Trophoblast cell (in vitro differentiated cells and primary cell): ENCODE measurements at regions not wholly inside any gene's neighbourhood (a gene's known extent, or its start where the extent isn't known, plus 50 kb on each side); places are given as distances from the start of the nearest gene placed in this dataset.

ENCODE experiments used
- DNase-seq, 2 donors: peaks; one replicate each; pipeline ENCODE4 v3.0.0-alpha.2; 2016
- H2AFZ ChIP-seq: 2 replicates; pipeline ENCODE4 v1.6.1; 2013; ENCODE audit warnings: low read length, moderate library complexity, mild to moderate bottlenecking; ENCODE audit not compliant: insufficient read depth, poor library complexity
- H2AK5ac ChIP-seq: 2 replicates; pipeline ENCODE4 v1.6.1; 2013; ENCODE audit warnings: mild to moderate bottlenecking, low read length
- H2BK120ac ChIP-seq: 2 replicates; pipeline ENCODE4 v1.6.1; 2013; ENCODE audit warnings: low read length, mild to moderate bottlenecking, moderate library complexity; ENCODE audit not compliant: insufficient read depth, poor library complexity
- H2BK12ac ChIP-seq: 2 replicates; pipeline ENCODE4 v1.6.1; 2013; ENCODE audit warnings: mild to moderate bottlenecking, low read length, moderate library complexity
- H2BK5ac ChIP-seq: 2 replicates; pipeline ENCODE4 v1.6.1; 2013; ENCODE audit warnings: low read length, low read depth, moderate library complexity, mild to moderate bottlenecking; ENCODE audit not compliant: poor library complexity
- H3K14ac ChIP-seq: 2 replicates; pipeline ENCODE4 v1.6.1; 2013; ENCODE audit warnings: mild to moderate bottlenecking, low read length
- H3K18ac ChIP-seq: 2 replicates; pipeline ENCODE4 v1.6.1; 2013; ENCODE audit warnings: mild to moderate bottlenecking, low read length
- H3K23ac ChIP-seq: 2 replicates; pipeline ENCODE4 v1.6.1; 2013; ENCODE audit warnings: low read length
- H3K27ac ChIP-seq: 2 replicates; pipeline ENCODE4 v1.5.1; 2013; ENCODE audit warnings: low read depth, mild to moderate bottlenecking, inconsistent platforms, low read length, moderate library complexity
- H3K27me3 ChIP-seq: 2 replicates; pipeline ENCODE4 v1.6.1; 2013; ENCODE audit warnings: inconsistent platforms, mild to moderate bottlenecking, low read length, moderate library complexity; ENCODE audit not compliant: insufficient read depth
- H3K36me3 ChIP-seq, 2 experiments: 1 replicate in 1 of 2; 2 replicates in 1 of 2; pipeline ENCODE4 v1.6.1; 2013; ENCODE audit warnings: low read length in 2 of 2, mild to moderate bottlenecking in 2 of 2, moderate library complexity in 1 of 2; ENCODE audit not compliant: insufficient read depth in 2 of 2, control insufficient read depth in 1 of 2
- H3K4ac ChIP-seq: 2 replicates; pipeline ENCODE4 v1.6.1; 2013; ENCODE audit warnings: low read depth, mild to moderate bottlenecking, low read length, moderate library complexity
- H3K4me1 ChIP-seq, 2 experiments: 1 replicate in 1 of 2; 2 replicates in 1 of 2; pipeline ENCODE4 v1.6.1; 2013; ENCODE audit warnings: low read length in 2 of 2, mild to moderate bottlenecking in 2 of 2, moderate library complexity in 1 of 2; ENCODE audit not compliant: insufficient read depth in 2 of 2, control insufficient read depth in 1 of 2
- H3K4me2 ChIP-seq: 2 replicates; pipeline ENCODE4 v1.6.1; 2013; ENCODE audit warnings: inconsistent platforms, mild to moderate bottlenecking, low read length, moderate library complexity
- H3K4me3 ChIP-seq: 2 replicates; pipeline ENCODE4 v1.5.1; 2013; ENCODE audit warnings: mild to moderate bottlenecking, low read depth, low read length, inconsistent platforms
- H3K79me1 ChIP-seq: one replicate; pipeline ENCODE4 v1.6.1; 2013; ENCODE audit warnings: low read length
- H3K79me2 ChIP-seq: 2 replicates; pipeline ENCODE4 v1.6.1; 2013; ENCODE audit warnings: low read length, mild to moderate bottlenecking; ENCODE audit not compliant: control insufficient read depth, insufficient read depth, poor library complexity
- H3K9ac ChIP-seq: 2 replicates; pipeline ENCODE4 v1.6.1; 2013; ENCODE audit warnings: mild to moderate bottlenecking, low read length
- H3K9me3 ChIP-seq: 2 replicates; pipeline ENCODE4 v1.6.1; 2013; ENCODE audit warnings: low read depth, mild to moderate bottlenecking, control low read depth, inconsistent platforms, low read length; ENCODE audit not compliant: insufficient read depth
- H4K12ac ChIP-seq: 2 replicates; pipeline ENCODE4 v1.6.1; 2013; ENCODE audit warnings: low read depth, mild to moderate bottlenecking, low read length, moderate library complexity
- H4K8ac ChIP-seq: 2 replicates; pipeline ENCODE4 v1.6.1; 2013; ENCODE audit warnings: low read depth, mild to moderate bottlenecking, low read length, moderate library complexity
- H4K91ac ChIP-seq: one replicate; pipeline ENCODE4 v1.6.1; 2013; ENCODE audit warnings: low read depth, mild to moderate bottlenecking, low read length, moderate library complexity
- WGBS: extraction: QIAGEN DNeasy Blood & Tissue Kit; methylation state at CpG from one replicate; pipeline ENCODE4 v1.1.7; 2013; ENCODE audit warnings: missing lambda C conversion rate; ENCODE audit not compliant: insufficient read length, insufficient coverage; ENCODE audit errors: extremely low coverage; 5-methylcytosine and 5-hydroxymethylcytosine counted together

GRCh38 chr5:51468196-51468595 lies 84.9 kb downstream of the ISL1 start:
- WGBS = no CpG with 5 or more reads among the region's 2 CpGs
- Histone ChIP-seq H3K4me3 (no peak overlapping the region), H3K27ac (peak overlapping the region; percentile 11), H3K27me3 (no peaks in the 10 kb centered on the region), H4K12ac (no peak overlapping the region), H3K18ac (no peak overlapping the region), H3K4me1 (peaks cover 0 to 9% of the 10 kb centered on the region in 2 experiments), H2BK5ac (peak overlapping the region; percentile 77), H3K79me2 (no peaks in the 10 kb centered on the region), H2AK5ac (no peak overlapping the region), H3K9me3 (no peaks in the 10 kb centered on the region), H3K79me1 (peaks cover 10% of the 10 kb centered on the region), H2BK120ac (no peak overlapping the region), H4K8ac (no peak overlapping the region), H4K91ac (peak overlapping the region; percentile 72), H2BK12ac (no peak overlapping the region), H3K36me3 (no peaks in the 10 kb centered on the region), H3K23ac (no peak overlapping the region), H3K4me2 (no peak overlapping the region), H3K9ac (no peak overlapping the region), H3K14ac (no peak overlapping the region), H3K4ac (no peak overlapping the region), H2AFZ (no peak overlapping the region)
- peak in 1 of 2 donors; percentile 0 for DNase-seq

DNA sequence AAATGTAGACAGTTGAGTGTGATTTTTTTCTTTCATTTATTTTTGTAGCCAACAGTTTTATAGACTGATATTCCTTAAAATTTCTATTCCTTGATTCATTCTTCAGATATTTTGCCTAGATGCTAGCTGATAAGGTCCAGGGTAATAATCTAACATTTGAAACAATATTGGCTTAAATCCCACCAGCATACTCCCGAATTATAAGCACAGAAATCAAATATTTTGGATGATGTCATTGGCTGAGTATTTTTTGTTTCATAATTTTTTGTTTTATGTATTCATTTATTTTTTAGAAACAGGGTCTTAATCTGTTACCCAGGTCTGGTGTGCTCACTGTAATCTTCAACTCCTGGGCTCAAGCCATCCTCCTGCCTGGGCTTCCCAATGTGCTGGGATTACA lies 88.4 kb downstream of the ISL1 start:
- H4K12ac ChIP-seq = no peak overlapping the region
- peak overlapping the region; percentile 49 for H2BK12ac ChIP-seq
- H2BK120ac ChIP-seq = peak overlapping the region; percentile 60
- H3K4me2 ChIP-seq = no peak overlapping the region
- no peaks in the 10 kb centered on the region for H3K9me3 ChIP-seq
- no peak overlapping the region for H3K4me3 ChIP-seq
- WGBS = no CpG with 5 or more reads among the region's 1 CpG
- no peaks in the 10 kb centered on the region for H3K79me2 ChIP-seq
- peaks cover 0 to 13% of the 10 kb centered on the region in 2 experiments for H3K4me1 ChIP-seq
- no peak overlapping the region for H3K4ac ChIP-seq
- H2BK5ac ChIP-seq = no peak overlapping the region
- H3K27me3 ChIP-seq = no peaks in the 10 kb centered on the region
- H3K14ac ChIP-seq = no peak overlapping the region
- H3K18ac ChIP-seq = no peak overlapping the region
- H3K9ac ChIP-seq = no peak overlapping the region
- H3K23ac ChIP-seq = no peak overlapping the region
- H3K36me3 ChIP-seq = no peaks in the 10 kb centered on the region
- H4K91ac ChIP-seq = peak overlapping the region; percentile 47
- no peak overlapping the region for H4K8ac ChIP-seq
- no peak overlapping the region for H2AFZ ChIP-seq
- no peak for DNase-seq
- no peak overlapping the region for H2AK5ac ChIP-seq
- H3K79me1 ChIP-seq = peaks cover 12% of the 10 kb centered on the region
- no peak overlapping the region for H3K27ac ChIP-seq

GRCh38 chr5:51472472-51472871 lies 89.2 kb downstream of the ISL1 start:
- Histone ChIP-seq H3K4me3 (no peak overlapping the region), H3K4me2 (no peak overlapping the region), H3K4ac (no peak overlapping the region), H3K27me3 (no peaks in the 10 kb centered on the region), H3K23ac (no peak overlapping the region), H3K9ac (no peak overlapping the region), H3K4me1 (peaks cover 0 to 13% of the 10 kb centered on the region in 2 experiments), H2BK5ac (no peak overlapping the region), H3K79me1 (peaks cover 10% of the 10 kb centered on the region), H3K9me3 (no peaks in the 10 kb centered on the region), H2BK12ac (no peak overlapping the region), H3K79me2 (no peaks in the 10 kb centered on the region), H4K91ac (no peak overlapping the region), H3K27ac (no peak overlapping the region), H3K18ac (no peak overlapping the region), H2BK120ac (no peak overlapping the region), H4K8ac (no peak overlapping the region), H3K36me3 (no peaks in the 10 kb centered on the region), H2AFZ (no peak overlapping the region), H3K14ac (no peak overlapping the region), H2AK5ac (no peak overlapping the region), H4K12ac (no peak overlapping the region)
- WGBS = no CpG with 5 or more reads among the region's 1 CpG
- no peak for DNase-seq

DNA sequence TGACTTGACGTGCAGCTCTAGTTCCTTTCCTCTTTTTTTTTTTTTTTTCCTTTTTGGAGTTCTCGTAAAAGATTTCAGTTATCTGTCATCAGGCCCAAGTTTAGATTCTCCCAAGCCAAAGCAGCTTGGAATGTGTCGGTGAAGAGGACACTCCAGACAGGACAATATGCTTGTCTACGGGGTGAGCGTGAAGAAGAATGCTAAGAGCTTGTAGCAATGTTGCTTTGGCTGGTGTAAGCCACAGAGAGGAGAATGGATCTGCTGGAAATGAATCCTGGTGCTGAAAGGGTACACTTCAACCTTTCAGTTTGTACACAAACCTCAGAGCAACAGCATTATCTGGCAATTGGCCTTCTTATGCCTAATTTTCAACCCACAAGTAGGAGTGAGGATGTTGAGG lies 92.4 kb downstream of the ISL1 start:
- no peak overlapping the region for H3K4me3 ChIP-seq
- no peak overlapping the region for H3K9ac ChIP-seq
- no peaks in the 10 kb centered on the region for H3K9me3 ChIP-seq
- peak overlapping the region; percentile 17 for H2AFZ ChIP-seq
- H2BK5ac ChIP-seq = no peak overlapping the region
- H3K4ac ChIP-seq = no peak overlapping the region
- H2BK12ac ChIP-seq = peak overlapping the region; percentile 15
- H3K79me1 ChIP-seq = peaks cover 2% of the 10 kb centered on the region
- H3K23ac ChIP-seq = no peak overlapping the region
- H4K91ac ChIP-seq = peak overlapping the region; percentile 57
- H2AK5ac ChIP-seq = no peak overlapping the region
- no peaks in the 10 kb centered on the region for H3K27me3 ChIP-seq
- H4K12ac ChIP-seq = no peak overlapping the region
- H3K18ac ChIP-seq = no peak overlapping the region
- H3K27ac ChIP-seq = peak overlapping the region; percentile 42
- H3K36me3 ChIP-seq = no peaks in the 10 kb centered on the region
- WGBS = no CpG with 5 or more reads among the region's 5 CpGs
- no peak overlapping the region for H3K4me2 ChIP-seq
- no peak for DNase-seq
- no peak overlapping the region for H3K14ac ChIP-seq
- H4K8ac ChIP-seq = peak overlapping the region; percentile 35
- no peaks in the 10 kb centered on the region for H3K79me2 ChIP-seq
- H2BK120ac ChIP-seq = no peak overlapping the region
- peaks cover 0 to 4% of the 10 kb centered on the region in 2 experiments for H3K4me1 ChIP-seq
